Right renal pelvis (tissue), 4 donors: ENCODE measurements at regions not wholly inside any gene's neighbourhood (a gene's known extent, or its start where the extent isn't known, plus 50 kb on each side); places are given as distances from the start of the nearest gene placed in this dataset.

Experiments used
- DNase-seq, 4 donors: peaks; one replicate each; pipeline ENCODE4 v3.0.0-alpha.2; 2013; ENCODE audit warnings: low read depth in 4 of 4, low spot score in 3 of 4, missing footprints in 1 of 4

- DNase-seq, result peak; percentile 53 to 76 (median 60)
These were observed 92.7 kb upstream of the PARD3B start for GRCh38 chr2:204452464-204453023.

- DNase-seq, result peak in 2 of 4 donors; percentile 37 to 44
These were observed 91.5 kb upstream of the PARD3B start for GRCh38 chr2:204453730-204454167.

GRCh38 chr2:204454672-204455380 is 90.4 kb upstream of the PARD3B start:
- no peak for DNase-seq

GRCh38 chr2:204468746-204469429 is 76.4 kb upstream of the PARD3B start:
- DNase-seq, result no peak

- no peak for DNase-seq
These were observed 75.1 kb upstream of the PARD3B start for GRCh38 chr2:204470178-204470620.

- DNase-seq, result no peak
These were observed 74.6 kb upstream of the PARD3B start for GRCh38 chr2:204470621-204471196.

GRCh38 chr2:204472375-204472774 is 72.9 kb upstream of the PARD3B start:
- DNase-seq, result no peak

GRCh38 chr2:204473224-204473623 is 72.1 kb upstream of the PARD3B start:
- DNase-seq, result no peak

- no peak for DNase-seq
These were observed 69.9 kb upstream of the PARD3B start for GRCh38 chr2:204475399-204475798.

GRCh38 chr2:204477358-204477950 is 67.8 kb upstream of the PARD3B start:
- DNase-seq, result no peak

GRCh38 chr2:204479557-204479956 is 65.7 kb upstream of the PARD3B start:
- DNase-seq, result no peak

- DNase-seq, result no peak
These were observed 64.6 kb upstream of the PARD3B start for GRCh38 chr2:204480676-204481075.

- peak in 2 of 4 donors; percentile 36 to 49 for DNase-seq
These were observed 61.6 kb upstream of the PARD3B start for GRCh38 chr2:204483608-204484081.

GRCh38 chr2:204486321-204486720 is 59.0 kb upstream of the PARD3B start:
- DNase-seq, result no peak

- no peak for DNase-seq
These were observed 58.5 kb upstream of the PARD3B start for GRCh38 chr2:204486805-204487204.

- no peak for DNase-seq
These were observed 57.6 kb upstream of the PARD3B start for GRCh38 chr2:204487447-204488229.

- no peak for DNase-seq
These were observed 53.7 kb upstream of the PARD3B start for GRCh38 chr2:204491528-204491927.

GRCh38 chr2:204492417-204492816 is 52.9 kb upstream of the PARD3B start:
- no peak for DNase-seq

GRCh38 chr2:204494681-204495080 is 50.6 kb upstream of the PARD3B start:
- no peak for DNase-seq

- DNase-seq, result no peak
These were observed 49.9 kb upstream of the PARD3B start for GRCh38 chr2:204495381-204495780.
